ENCODE measurements at regions not wholly inside any gene's neighbourhood (a gene's known extent, or its start where the extent isn't known, plus 50 kb on each side); places are given as distances from the start of the nearest gene placed in this dataset. TPM values are rescaled to one million over a fixed set of nuclear protein-coding genes. Genes with fewer than 3 reads are reported as not detected.

Small RNA genes lying in the stretch of these regions (small RNA-seq; reads per million reads assigned to genes)
- gene AC093519.1 (ENCODE audit: insufficient read depth), result not detected
